Skeletal muscle cell (primary cell): ENCODE measurements at regions not wholly inside any gene's neighbourhood (a gene's known extent, or its start where the extent isn't known, plus 50 kb on each side); places are given as distances from the start of the nearest gene placed in this dataset.
"Not testable (repeated sequence)": the region's sequence is repeated elsewhere in the genome, so short reads cannot be mapped to it uniquely, and the experiment has no call there.

Source experiments
- DNase-seq: peaks from one replicate; pipeline ENCODE4 v3.0.0-alpha.2; 2010; ENCODE audit warnings: low read depth
- H3K4me3 ChIP-seq: 2 replicates; pipeline ENCODE4 v1.5.1; 2011; ENCODE audit warnings: low read depth, mild to moderate bottlenecking, control low read depth, low read length, moderate library complexity

- no peak overlapping the region for H3K4me3 ChIP-seq
- DNase-seq = no peak
These were observed 143.5 kb upstream of the TOX3 start for GRCh38 chr16:52690468-52690867.

GRCh38 chr16:52680993-52681392, 134.1 kb upstream of the TOX3 start:
- no peak for DNase-seq
- H3K4me3 ChIP-seq = no peak overlapping the region

- DNase-seq = no peak
- no peak overlapping the region for H3K4me3 ChIP-seq
These were observed 130.6 kb upstream of the TOX3 start for GRCh38 chr16:52677501-52677900.

- no peak for DNase-seq
- no peak overlapping the region for H3K4me3 ChIP-seq
These were observed 130.0 kb upstream of the TOX3 start for GRCh38 chr16:52676959-52677358.

- no peak overlapping the region for H3K4me3 ChIP-seq
- DNase-seq = no peak
These were observed 124.6 kb upstream of the TOX3 start for GRCh38 chr16:52671590-52671989.

- H3K4me3 ChIP-seq = no peak overlapping the region
- DNase-seq = no peak
These were observed 111.0 kb upstream of the TOX3 start for GRCh38 chr16:52657924-52658323.

- not testable (repeated sequence) for H3K4me3 ChIP-seq, DNase-seq
These were observed 109.0 kb upstream of the TOX3 start for GRCh38 chr16:52655916-52656315.

GRCh38 chr16:52655156-52655555, 108.2 kb upstream of the TOX3 start:
- H3K4me3 ChIP-seq, DNase-seq: not testable (repeated sequence)

- DNase-seq = no peak
- H3K4me3 ChIP-seq = no peak overlapping the region
These were observed 105.1 kb upstream of the TOX3 start for GRCh38 chr16:52652033-52652432.

- no peak overlapping the region for H3K4me3 ChIP-seq
- no peak for DNase-seq
These were observed 103.8 kb upstream of the TOX3 start for GRCh38 chr16:52650789-52651188.

GRCh38 chr16:52650318-52650717, 103.4 kb upstream of the TOX3 start:
- DNase-seq = no peak
- H3K4me3 ChIP-seq = no peak overlapping the region

GRCh38 chr16:52649870-52650269, 102.9 kb upstream of the TOX3 start:
- DNase-seq = no peak
- no peak overlapping the region for H3K4me3 ChIP-seq

GRCh38 chr16:52647588-52647987, 100.6 kb upstream of the TOX3 start:
- DNase-seq = no peak
- H3K4me3 ChIP-seq = no peak overlapping the region

GRCh38 chr16:52643006-52643405, 96.1 kb upstream of the TOX3 start:
- no peak for DNase-seq
- H3K4me3 ChIP-seq = no peak overlapping the region

- no peak overlapping the region for H3K4me3 ChIP-seq
- no peak for DNase-seq
These were observed 87.6 kb upstream of the TOX3 start for GRCh38 chr16:52634528-52634927.

- no peak for DNase-seq
- H3K4me3 ChIP-seq = no peak overlapping the region
These were observed 87.2 kb upstream of the TOX3 start for GRCh38 chr16:52634104-52634503.

- DNase-seq = no peak
- H3K4me3 ChIP-seq = no peak overlapping the region
These were observed 86.3 kb upstream of the TOX3 start for GRCh38 chr16:52633230-52633629.

- H3K4me3 ChIP-seq = no peak overlapping the region
- DNase-seq = no peak
These were observed 84.8 kb upstream of the TOX3 start for GRCh38 chr16:52631711-52632110.

- DNase-seq = no peak
- H3K4me3 ChIP-seq = no peak overlapping the region
These were observed 83.8 kb upstream of the TOX3 start for GRCh38 chr16:52630711-52631110.

GRCh38 chr16:52629296-52629695, 82.4 kb upstream of the TOX3 start:
- H3K4me3 ChIP-seq = no peak overlapping the region
- DNase-seq = no peak

- DNase-seq = no peak
- H3K4me3 ChIP-seq = no peak overlapping the region
These were observed 77.9 kb upstream of the TOX3 start for GRCh38 chr16:52624891-52625290.

GRCh38 chr16:52621651-52622050, 74.7 kb upstream of the TOX3 start:
- DNase-seq = no peak
- no peak overlapping the region for H3K4me3 ChIP-seq
